HepG2 (cell line): ENCODE measurements at regions not wholly inside any gene's neighbourhood (a gene's known extent, or its start where the extent isn't known, plus 50 kb on each side); places are given as distances from the start of the nearest gene placed in this dataset.
A peak's percentile ranks its signal among the peaks of the same experiment; 100 is the strongest.

Experiments
- CBX2 ChIP-seq, 2 experiments: fragments of 200-600 bp in 1 of 2; sonication (generic); formaldehyde crosslinking in 1 of 2; IDR thresholded peaks; 2 replicates each; pipeline versions ENCODE4 v1.7.0 to v1.8.1; 2018 to 2022; ENCODE audit warnings: low read depth in 2 of 2, low read length in 1 of 2, mild to moderate bottlenecking in 1 of 2, missing genetic modification reagents in 1 of 2
- DMAP1 ChIP-seq: IDR thresholded peaks from 2 replicates; pipeline ENCODE4 v1.6.1; 2016
- EEA1 ChIP-seq: sonication (generic); formaldehyde crosslinking; IDR thresholded peaks from 2 replicates; pipeline ENCODE4 v1.5.1; 2020; ENCODE audit warnings: mild to moderate bottlenecking, missing genetic modification reagents, borderline replicate concordance
- HMG20A ChIP-seq: IDR thresholded peaks from 2 replicates; pipeline ENCODE4 v1.6.1; 2016; ENCODE audit warnings: borderline replicate concordance
- HNRNPK ChIP-seq: fragments of 200-400 bp; formaldehyde crosslinking; IDR thresholded peaks from 2 replicates; pipeline ENCODE4 v1.6.1; 2018; ENCODE audit warnings: low read length, low read depth, moderate library complexity, mild to moderate bottlenecking; ENCODE audit not compliant: poor library complexity, severe bottlenecking
- MAF1 ChIP-seq: sonication (generic); formaldehyde crosslinking; IDR thresholded peaks from 2 replicates; pipeline ENCODE4 v1.5.0; 2020; ENCODE audit warnings: missing genetic modification reagents, borderline replicate concordance
- NAIF1 ChIP-seq: sonication (generic); formaldehyde crosslinking; IDR thresholded peaks from 2 replicates; pipeline ENCODE4 v1.5.0; 2020; ENCODE audit warnings: mild to moderate bottlenecking, missing genetic modification reagents, borderline replicate concordance
- NFE2 ChIP-seq: sonication (generic); formaldehyde crosslinking; IDR thresholded peaks from 2 replicates; pipeline ENCODE4 v1.4.0; 2020; ENCODE audit warnings: missing genetic modification reagents
- PHF8 ChIP-seq: sonication (generic); formaldehyde crosslinking; IDR thresholded peaks from 2 replicates; pipeline ENCODE4 v1.5.0; 2020; ENCODE audit warnings: missing genetic modification reagents
- POLR2A ChIP-seq, 2 experiments: IDR thresholded peaks; 2 replicates each; pipeline ENCODE4 v1.6.1; 2011; ENCODE audit warnings: low read depth in 2 of 2, low read length in 2 of 2, mild to moderate bottlenecking in 1 of 2, moderate library complexity in 1 of 2; ENCODE audit not compliant: insufficient read depth in 1 of 2
- SOX13 ChIP-seq, 3 experiments: fragments of 450-650 bp in 1 of 3; sonication (generic) in 1 of 3; formaldehyde crosslinking in 1 of 3; IDR thresholded peaks in 2 of 3; conservative IDR thresholded peaks in 1 of 3; 2 replicates each; pipeline versions ENCODE4 v1.5.0 to v1.6.1; 2016 to 2020; ENCODE audit warnings: antibody characterized with exemption in 1 of 3, mild to moderate bottlenecking in 1 of 3, missing compliant biosample characterization in 1 of 3, missing genetic modification reagents in 1 of 3, moderate library complexity in 1 of 3
- TRIM24 ChIP-seq: sonication (generic); formaldehyde crosslinking; IDR thresholded peaks from 2 replicates; pipeline ENCODE4 v1.8.0; 2022; ENCODE audit warnings: mild to moderate bottlenecking, missing genetic modification reagents
- ZFP36L1 ChIP-seq: sonication (generic); formaldehyde crosslinking; IDR thresholded peaks from 2 replicates; pipeline ENCODE4 v1.8.0; 2022; ENCODE audit warnings: mild to moderate bottlenecking, missing genetic modification reagents, moderate library complexity
- ZFY ChIP-seq: sonication (generic); formaldehyde crosslinking; IDR thresholded peaks from 2 replicates; pipeline ENCODE4 v1.4.0; 2020; ENCODE audit warnings: missing genetic modification reagents
- ZNF234 ChIP-seq: sonication (generic); formaldehyde crosslinking; conservative IDR thresholded peaks from 2 replicates; pipeline ENCODE4 v1.5.1; 2020; ENCODE audit warnings: mild to moderate bottlenecking, missing genetic modification reagents
- ZNF329 ChIP-seq: sonication (generic); formaldehyde crosslinking; IDR thresholded peaks from 2 replicates; pipeline ENCODE4 v1.9.0; 2021; ENCODE audit warnings: low read depth, mild to moderate bottlenecking, missing genetic modification reagents
- ZNF550 ChIP-seq: sonication (generic); formaldehyde crosslinking; IDR thresholded peaks from 2 replicates; pipeline ENCODE4 v1.4.0; 2020; ENCODE audit warnings: mild to moderate bottlenecking, missing genetic modification reagents, borderline replicate concordance
- ZNF652 ChIP-seq: IDR thresholded peaks from 2 replicates; pipeline ENCODE4 v1.6.1; 2016; ENCODE audit warnings: low read depth, borderline replicate concordance
- ZNF709 ChIP-seq: sonication (generic); formaldehyde crosslinking; IDR thresholded peaks from 2 replicates; pipeline ENCODE4 v1.5.0; 2020; ENCODE audit warnings: mild to moderate bottlenecking, missing genetic modification reagents
- TF ChIP-seq, protein P1 (sequence below): sonication (generic); IDR thresholded peaks from 2 replicates; pipeline ENCODE4 v1.6.1; 2016; ENCODE audit warnings: low read depth, borderline replicate concordance
- TF ChIP-seq, protein P2 (sequence below): sonication (generic); formaldehyde crosslinking; IDR thresholded peaks from 2 replicates; pipeline ENCODE4 v1.5.0; 2020; ENCODE audit warnings: missing genetic modification reagents
- TF ChIP-seq, protein P3 (sequence below): sonication (generic); formaldehyde crosslinking; IDR thresholded peaks from 2 replicates; pipeline ENCODE4 v1.4.0; 2020; ENCODE audit warnings: mild to moderate bottlenecking, missing genetic modification reagents
- TF ChIP-seq, protein P4 (sequence below): sonication (generic); formaldehyde crosslinking; IDR thresholded peaks from 2 replicates; pipeline ENCODE4 v1.4.0; 2020; ENCODE audit warnings: missing genetic modification reagents; ENCODE audit errors: not compliant biosample characterization
- TF ChIP-seq, protein P5 (sequence below): sonication (generic); formaldehyde crosslinking; IDR thresholded peaks from 2 replicates; pipeline ENCODE4 v1.8.0; 2023; ENCODE audit warnings: mild to moderate bottlenecking, missing genetic modification reagents

DNA sequence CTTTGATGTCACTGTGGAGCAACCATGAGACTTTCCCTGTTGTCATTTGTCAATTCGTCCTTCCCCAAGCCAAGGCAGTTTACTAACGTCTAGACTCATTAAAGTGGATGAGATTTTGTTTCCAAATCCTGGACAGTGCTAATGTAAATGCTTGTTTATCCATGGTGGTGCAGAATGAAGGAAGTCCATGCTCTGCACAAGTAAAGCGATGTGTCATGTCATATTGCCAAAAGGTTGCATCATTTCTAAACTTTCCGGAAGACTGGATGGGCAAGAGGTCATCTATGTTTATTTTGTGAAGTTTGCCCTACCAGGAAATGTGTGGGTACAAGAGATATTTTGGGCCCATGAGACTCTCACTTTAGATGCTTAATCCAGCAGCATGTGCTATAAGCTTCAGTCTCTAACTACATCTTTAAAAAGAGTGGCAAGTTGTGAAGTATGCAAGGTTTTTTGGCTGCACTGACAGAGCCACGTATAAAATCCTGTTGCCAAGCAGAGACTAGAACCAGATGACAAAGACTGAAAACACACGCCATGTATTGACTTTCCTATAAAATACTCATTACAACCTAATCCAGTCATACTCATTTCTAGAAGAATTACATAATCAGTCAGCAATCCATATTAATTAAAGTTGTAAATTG is 72.1 kb upstream of the FNDC3B start (continued):
- TF ChIP-seq, protein P1, sequence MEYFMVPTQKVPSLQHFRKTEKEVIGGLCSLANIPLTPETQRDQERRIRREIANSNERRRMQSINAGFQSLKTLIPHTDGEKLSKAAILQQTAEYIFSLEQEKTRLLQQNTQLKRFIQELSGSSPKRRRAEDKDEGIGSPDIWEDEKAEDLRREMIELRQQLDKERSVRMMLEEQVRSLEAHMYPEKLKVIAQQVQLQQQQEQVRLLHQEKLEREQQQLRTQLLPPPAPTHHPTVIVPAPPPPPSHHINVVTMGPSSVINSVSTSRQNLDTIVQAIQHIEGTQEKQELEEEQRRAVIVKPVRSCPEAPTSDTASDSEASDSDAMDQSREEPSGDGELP = peak; percentile 45; the same call in 1 of the 2 replicates
- TF ChIP-seq EEA1 (CRISPR knock-in tag) = no peak
- TF ChIP-seq ZNF709 = no peak
- TF ChIP-seq ZFP36L1 (CRISPR knock-in tag) = 0 out of 2 replicates have a peak, but pooled peaks have one; percentile 41
- TF ChIP-seq PHF8 (CRISPR knock-in tag) = 0 out of 2 replicates have a peak, but pooled peaks have one; percentile 36
- peak; percentile 98 for TF ChIP-seq HMG20A (CRISPR knock-in tag)
- TF ChIP-seq NFE2 = no peak
- TF ChIP-seq ZNF329 (CRISPR knock-in tag) = no peak
- TF ChIP-seq, protein P2, sequence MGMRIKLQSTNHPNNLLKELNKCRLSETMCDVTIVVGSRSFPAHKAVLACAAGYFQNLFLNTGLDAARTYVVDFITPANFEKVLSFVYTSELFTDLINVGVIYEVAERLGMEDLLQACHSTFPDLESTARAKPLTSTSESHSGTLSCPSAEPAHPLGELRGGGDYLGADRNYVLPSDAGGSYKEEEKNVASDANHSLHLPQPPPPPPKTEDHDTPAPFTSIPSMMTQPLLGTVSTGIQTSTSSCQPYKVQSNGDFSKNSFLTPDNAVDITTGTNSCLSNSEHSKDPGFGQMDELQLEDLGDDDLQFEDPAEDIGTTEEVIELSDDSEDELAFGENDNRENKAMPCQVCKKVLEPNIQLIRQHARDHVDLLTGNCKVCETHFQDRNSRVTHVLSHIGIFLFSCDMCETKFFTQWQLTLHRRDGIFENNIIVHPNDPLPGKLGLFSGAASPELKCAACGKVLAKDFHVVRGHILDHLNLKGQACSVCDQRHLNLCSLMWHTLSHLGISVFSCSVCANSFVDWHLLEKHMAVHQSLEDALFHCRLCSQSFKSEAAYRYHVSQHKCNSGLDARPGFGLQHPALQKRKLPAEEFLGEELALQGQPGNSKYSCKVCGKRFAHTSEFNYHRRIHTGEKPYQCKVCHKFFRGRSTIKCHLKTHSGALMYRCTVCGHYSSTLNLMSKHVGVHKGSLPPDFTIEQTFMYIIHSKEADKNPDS (CRISPR knock-in tag) = 0 out of 2 replicates have a peak, but pooled peaks have one; percentile 32
- TF ChIP-seq, protein P3, sequence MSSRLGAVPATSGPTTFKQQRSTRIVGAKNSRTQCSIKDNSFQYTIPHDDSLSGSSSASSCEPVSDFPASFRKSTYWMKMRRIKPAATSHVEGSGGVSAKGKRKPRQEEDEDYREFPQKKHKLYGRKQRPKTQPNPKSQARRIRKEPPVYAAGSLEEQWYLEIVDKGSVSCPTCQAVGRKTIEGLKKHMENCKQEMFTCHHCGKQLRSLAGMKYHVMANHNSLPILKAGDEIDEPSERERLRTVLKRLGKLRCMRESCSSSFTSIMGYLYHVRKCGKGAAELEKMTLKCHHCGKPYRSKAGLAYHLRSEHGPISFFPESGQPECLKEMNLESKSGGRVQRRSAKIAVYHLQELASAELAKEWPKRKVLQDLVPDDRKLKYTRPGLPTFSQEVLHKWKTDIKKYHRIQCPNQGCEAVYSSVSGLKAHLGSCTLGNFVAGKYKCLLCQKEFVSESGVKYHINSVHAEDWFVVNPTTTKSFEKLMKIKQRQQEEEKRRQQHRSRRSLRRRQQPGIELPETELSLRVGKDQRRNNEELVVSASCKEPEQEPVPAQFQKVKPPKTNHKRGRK = no peak
- no peak for TF ChIP-seq ZNF652 (CRISPR knock-in tag)
- TF ChIP-seq, protein P4, sequence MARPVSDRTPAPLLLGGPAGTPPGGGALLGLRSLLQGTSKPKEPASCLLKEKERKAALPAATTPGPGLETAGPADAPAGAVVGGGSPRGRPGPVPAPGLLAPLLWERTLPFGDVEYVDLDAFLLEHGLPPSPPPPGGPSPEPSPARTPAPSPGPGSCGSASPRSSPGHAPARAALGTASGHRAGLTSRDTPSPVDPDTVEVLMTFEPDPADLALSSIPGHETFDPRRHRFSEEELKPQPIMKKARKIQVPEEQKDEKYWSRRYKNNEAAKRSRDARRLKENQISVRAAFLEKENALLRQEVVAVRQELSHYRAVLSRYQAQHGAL = no peak
- peak; percentile 85 for TF ChIP-seq DMAP1 (CRISPR knock-in tag)
- TF ChIP-seq ZFY = peak; percentile 54
- 0 out of 4 replicates have a peak, but pooled peaks of 1 of the 2 experiments have one; percentile 55 for TF ChIP-seq POLR2A (IDR thresholded peaks at IDR 0.05; ENCODE audit: insufficient read depth in 1 of 2, low read depth in 2 of 2, low read length in 2 of 2)
- TF ChIP-seq, protein P5, sequence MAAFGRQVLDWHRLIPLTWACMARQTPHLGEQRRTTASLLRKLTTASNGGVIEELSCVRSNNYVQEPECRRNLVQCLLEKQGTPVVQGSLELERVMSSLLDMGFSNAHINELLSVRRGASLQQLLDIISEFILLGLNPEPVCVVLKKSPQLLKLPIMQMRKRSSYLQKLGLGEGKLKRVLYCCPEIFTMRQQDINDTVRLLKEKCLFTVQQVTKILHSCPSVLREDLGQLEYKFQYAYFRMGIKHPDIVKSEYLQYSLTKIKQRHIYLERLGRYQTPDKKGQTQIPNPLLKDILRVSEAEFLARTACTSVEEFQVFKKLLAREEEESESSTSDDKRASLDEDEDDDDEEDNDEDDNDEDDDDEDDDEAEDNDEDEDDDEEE = no peak
- no peak for TF ChIP-seq NAIF1
- TF ChIP-seq SOX13 (IDR thresholded peaks at IDR 0.05) = peak; percentile 63; the same call in 1 of the 2 replicates
- TF ChIP-seq SOX13 (CRISPR knock-in tag; conservative IDR thresholded peaks at IDR 0.05 in 1 of 2, IDR thresholded peaks at IDR 0.05 in 1 of 2) = peak in 1 of 2 experiments; percentile 93; a peak in 2 of 4 replicates
- no peak for TF ChIP-seq HNRNPK
- TF ChIP-seq ZNF550 (CRISPR knock-in tag) = no peak
- TF ChIP-seq TRIM24 (CRISPR knock-in tag) = peak; percentile 78; the same call in 1 of the 2 replicates
- no peak for TF ChIP-seq CBX2 (IDR thresholded peaks at IDR 0.05; ENCODE audit: low read depth, low read length)
- no peak for TF ChIP-seq CBX2 (CRISPR knock-in tag; IDR thresholded peaks at IDR 0.05; ENCODE audit: low read depth)
- no peak for TF ChIP-seq ZNF234 (CRISPR knock-in tag)
- TF ChIP-seq MAF1 (CRISPR knock-in tag) = no peak
